Transverse colon (tissue), 4 donors: ENCODE measurements at regions not wholly inside any gene's neighbourhood (a gene's known extent, or its start where the extent isn't known, plus 50 kb on each side); places are given as distances from the start of the nearest gene placed in this dataset.

Experiments
- DNase-seq: peaks from one replicate; pipeline ENCODE4 v3.0.0-alpha.2; 2019
- H3K27ac ChIP-seq, 4 donors: fragments of 200-600 bp; sonication (generic); 2 replicates each; pipeline ENCODE4 v1.5.1; 2016 to 2018; ENCODE audit warnings: inconsistent platforms in 4 of 4
- H3K27me3 ChIP-seq: fragments of 200-600 bp; sonication (generic); 2 replicates; pipeline ENCODE4 v1.5.1; 2017; ENCODE audit warnings: inconsistent platforms
- H3K36me3 ChIP-seq, 4 donors: fragments of 200-600 bp; sonication (generic); 2 replicates each; pipeline ENCODE4 v1.5.1; 2017 to 2019; ENCODE audit warnings: inconsistent platforms in 4 of 4
- H3K4me1 ChIP-seq, 4 donors: fragments of 200-600 bp; sonication (generic); 2 replicates each; pipeline ENCODE4 v1.5.1; 2017 to 2020; ENCODE audit warnings: inconsistent platforms in 4 of 4
- H3K4me3 ChIP-seq, 4 donors: fragments of 200-600 bp; sonication (generic); 1 replicate in 1 of 4; 2 replicates in 3 of 4; pipeline versions ENCODE4 v1.5.1 to v1.6.1; 2017 to 2019; ENCODE audit warnings: inconsistent platforms in 4 of 4
- H3K9me3 ChIP-seq, 2 donors: fragments of 200-600 bp; sonication (generic); 2 replicates each; pipeline ENCODE4 v1.5.1; 2017 to 2019; ENCODE audit warnings: inconsistent platforms in 2 of 2
- EP300 ChIP-seq: sonication (generic); formaldehyde crosslinking; IDR thresholded peaks from one replicate; pipeline ENCODE4 v1.6.1; 2017; ENCODE audit warnings: antibody characterized with exemption, low read depth
- POLR2A ChIP-seq: fragments of 450-650 bp; IDR thresholded peaks from one replicate; pipeline ENCODE4 v1.6.1; 2016; ENCODE audit warnings: antibody characterized with exemption, mild to moderate bottlenecking, moderate library complexity
- POLR2AphosphoS5 ChIP-seq, 3 donors: sonication (generic); formaldehyde crosslinking; IDR thresholded peaks; one replicate each; pipeline ENCODE4 v1.6.1; 2016; ENCODE audit warnings: antibody characterized with exemption in 3 of 3
- WGBS, 2 donors: methylation state at CpG; one replicate each; pipeline ENCODE4 v1.1.5; 2018; ENCODE audit warnings: low coverage in 1 of 2; 5-methylcytosine and 5-hydroxymethylcytosine counted together
- in situ Hi-C, 4 donors: fragments of 200-750 bp; cut with MboI; loops; one replicate each; pipeline versions ENCODE4 v1.15.0 to v1.15.1; 2017; ENCODE audit warnings: low sequenced_read_pairs in 3 of 4, low pct_ligation_motif_present in 1 of 4, low pct_unique_long_range_greater_than_20kb in 1 of 4
- intact Hi-C: fragments of 100-400 bp; cut with DNase I; formaldehyde crosslinking; loops from one replicate; pipeline ENCODE4 v1.15.1; 2023; ENCODE audit warnings: low total_unique reads
- TF ChIP-seq, protein P1 (sequence below), 5 experiments: fragments of 200-600 bp in 3 of 5; fragments of 450-650 bp in 2 of 5; sonication (generic) in 3 of 5; IDR thresholded peaks; 1 replicate in 2 of 5; 2 replicates in 3 of 5; pipeline ENCODE4 v1.5.1; 2016 to 2017; ENCODE audit warnings: antibody characterized with exemption in 5 of 5, inconsistent platforms in 3 of 5, mild to moderate bottlenecking in 2 of 5, moderate library complexity in 1 of 5

- H3K9me3 ChIP-seq = no peaks in the 10 kb centered on the region
- H3K27ac ChIP-seq = no peak overlapping the region
- H3K36me3 ChIP-seq = no peaks in the 10 kb centered on the region
- H3K4me1 ChIP-seq = peaks cover 0 to 12% (median 0%) of the 10 kb centered on the region in 4 donors
- no peak overlapping the region for H3K4me3 ChIP-seq
- WGBS, 2 donors = 73 to 100% methylated on average over 1 to 5 of the region's 5 CpGs
- intact Hi-C loops (no loop called here), in situ Hi-C loops (no loop called here)
- no peaks in the 10 kb centered on the region for H3K27me3 ChIP-seq
- no peak for TF ChIP-seq EP300
- TF ChIP-seq POLR2A = no peak
- TF ChIP-seq, protein P1, sequence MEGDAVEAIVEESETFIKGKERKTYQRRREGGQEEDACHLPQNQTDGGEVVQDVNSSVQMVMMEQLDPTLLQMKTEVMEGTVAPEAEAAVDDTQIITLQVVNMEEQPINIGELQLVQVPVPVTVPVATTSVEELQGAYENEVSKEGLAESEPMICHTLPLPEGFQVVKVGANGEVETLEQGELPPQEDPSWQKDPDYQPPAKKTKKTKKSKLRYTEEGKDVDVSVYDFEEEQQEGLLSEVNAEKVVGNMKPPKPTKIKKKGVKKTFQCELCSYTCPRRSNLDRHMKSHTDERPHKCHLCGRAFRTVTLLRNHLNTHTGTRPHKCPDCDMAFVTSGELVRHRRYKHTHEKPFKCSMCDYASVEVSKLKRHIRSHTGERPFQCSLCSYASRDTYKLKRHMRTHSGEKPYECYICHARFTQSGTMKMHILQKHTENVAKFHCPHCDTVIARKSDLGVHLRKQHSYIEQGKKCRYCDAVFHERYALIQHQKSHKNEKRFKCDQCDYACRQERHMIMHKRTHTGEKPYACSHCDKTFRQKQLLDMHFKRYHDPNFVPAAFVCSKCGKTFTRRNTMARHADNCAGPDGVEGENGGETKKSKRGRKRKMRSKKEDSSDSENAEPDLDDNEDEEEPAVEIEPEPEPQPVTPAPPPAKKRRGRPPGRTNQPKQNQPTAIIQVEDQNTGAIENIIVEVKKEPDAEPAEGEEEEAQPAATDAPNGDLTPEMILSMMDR (IDR thresholded peaks at IDR 0.05) = no peak
- TF ChIP-seq POLR2AphosphoS5 (IDR thresholded peaks at IDR 0.05) = no peak
- no peak for DNase-seq
Observed at GRCh38 chr5:124630767-124631704, 115.4 kb downstream of the ZNF608 start.

DNA sequence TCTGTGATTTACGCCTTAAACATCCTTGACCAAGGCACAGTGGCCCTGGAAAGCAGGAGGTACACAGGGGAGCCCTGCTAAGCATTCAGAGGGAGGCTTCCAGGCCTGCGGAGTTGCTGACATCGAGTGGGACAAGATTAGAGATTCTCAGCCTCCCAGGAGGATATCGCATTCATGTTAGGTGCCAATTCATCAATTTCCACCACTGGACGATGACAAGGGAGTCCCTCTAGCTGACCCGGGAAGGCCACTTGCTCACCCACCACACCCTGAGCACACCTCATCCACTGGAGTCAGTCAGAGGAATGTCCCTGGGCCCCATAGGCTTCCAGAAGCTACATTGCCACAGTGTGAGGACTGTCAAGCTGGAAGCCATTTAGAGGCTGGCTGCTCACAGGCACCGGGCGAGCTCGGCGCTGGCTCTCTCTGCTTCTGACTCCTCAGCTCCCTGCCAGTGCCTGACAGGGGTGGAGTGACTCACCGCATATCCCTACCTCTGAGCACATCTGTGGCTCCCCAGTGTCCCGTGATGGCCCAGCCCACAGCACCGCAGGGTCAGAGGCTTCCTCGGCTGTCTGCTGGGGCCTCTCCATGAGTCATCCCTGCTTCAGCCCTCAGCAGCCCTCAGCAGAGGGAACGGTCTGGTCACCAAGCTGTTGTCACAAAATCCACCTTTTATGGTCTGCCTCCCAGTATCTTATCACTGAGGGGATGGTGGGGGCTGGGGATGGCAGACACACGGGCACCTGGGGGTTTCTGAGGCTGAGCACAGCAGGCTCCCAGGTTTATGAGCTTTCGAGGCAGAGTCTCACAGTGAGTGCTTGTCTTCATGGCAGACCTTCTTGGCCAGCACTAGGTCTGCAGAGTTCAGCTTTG is 117.5 kb downstream of the ZNF608 start:
- intact Hi-C loops = no loop called here
- Histone ChIP-seq H3K36me3 (no peaks in the 10 kb centered on the region), H3K4me1 (no peaks in the 10 kb centered on the region), H3K27me3 (no peaks in the 10 kb centered on the region), H3K9me3 (no peaks in the 10 kb centered on the region), H3K27ac (no peak overlapping the region), H3K4me3 (no peak overlapping the region)
- TF ChIP-seq, protein P1 (IDR thresholded peaks at IDR 0.05) = no peak
- no peak for TF ChIP-seq POLR2A
- no peak for TF ChIP-seq POLR2AphosphoS5 (IDR thresholded peaks at IDR 0.05)
- no peak for TF ChIP-seq EP300
- WGBS, 2 donors = 85% methylated on average over 16 of the region's 17 CpGs; no CpG with 5 or more reads in 1 of the 2 donors
- in situ Hi-C loops = no loop called here
- no peak for DNase-seq

DNA sequence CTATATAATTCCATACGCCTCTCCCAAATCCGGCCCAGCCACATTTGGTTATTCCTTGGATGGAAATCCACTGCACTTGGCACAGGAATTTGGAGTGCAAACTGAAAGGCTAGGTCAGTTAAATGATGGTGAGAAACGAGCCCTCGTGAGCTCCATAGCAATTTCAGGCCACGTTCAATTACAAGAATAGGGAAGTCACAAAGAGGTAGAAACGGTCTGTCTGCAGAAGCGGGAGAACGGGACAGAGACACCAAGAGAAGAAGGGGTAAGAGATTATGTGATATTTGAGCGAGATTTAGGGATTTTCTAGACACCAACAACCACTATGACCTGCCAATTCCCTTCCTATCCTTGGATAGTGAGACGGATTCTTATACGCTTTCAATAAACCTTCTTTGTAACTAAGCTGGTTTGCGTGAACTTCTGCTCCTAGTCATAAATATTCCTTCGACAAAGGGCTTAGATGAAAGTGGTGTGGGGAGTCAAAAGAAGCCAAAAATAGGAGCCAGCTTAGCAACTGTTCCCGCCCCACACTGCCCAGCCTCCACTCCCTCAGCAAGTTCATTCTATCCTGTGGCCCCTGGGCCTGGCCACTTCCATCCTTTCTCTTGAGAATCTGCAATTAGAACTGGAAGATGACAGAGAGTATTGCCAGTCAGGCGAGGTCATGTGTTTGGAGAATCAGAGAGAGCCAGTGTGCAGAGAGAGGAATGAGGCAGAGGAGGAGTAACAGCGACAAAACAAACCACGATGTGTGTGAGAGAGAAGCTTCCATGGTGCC is 118.4 kb downstream of the ZNF608 start:
- no peaks in the 10 kb centered on the region for H3K9me3 ChIP-seq
- no peaks in the 10 kb centered on the region for H3K36me3 ChIP-seq
- in situ Hi-C loops = no loop called here
- no peaks in the 10 kb centered on the region for H3K4me1 ChIP-seq
- no peak overlapping the region for H3K4me3 ChIP-seq
- TF ChIP-seq EP300 (no peak), POLR2AphosphoS5 (IDR thresholded peaks at IDR 0.05) (no peak), POLR2A (no peak)
- TF ChIP-seq, protein P1 (IDR thresholded peaks at IDR 0.05) = no peak
- H3K27me3 ChIP-seq = no peaks in the 10 kb centered on the region
- intact Hi-C loops = no loop called here
- H3K27ac ChIP-seq = no peak overlapping the region
- DNase-seq = no peak
- WGBS, 2 donors = 81 to 87% methylated on average over 12 to 17 of the region's 17 CpGs
